ENCODE measurements at regions not wholly inside any gene's neighbourhood (a gene's known extent, or its start where the extent isn't known, plus 50 kb on each side); places are given as distances from the start of the nearest gene placed in this dataset.

DNA sequence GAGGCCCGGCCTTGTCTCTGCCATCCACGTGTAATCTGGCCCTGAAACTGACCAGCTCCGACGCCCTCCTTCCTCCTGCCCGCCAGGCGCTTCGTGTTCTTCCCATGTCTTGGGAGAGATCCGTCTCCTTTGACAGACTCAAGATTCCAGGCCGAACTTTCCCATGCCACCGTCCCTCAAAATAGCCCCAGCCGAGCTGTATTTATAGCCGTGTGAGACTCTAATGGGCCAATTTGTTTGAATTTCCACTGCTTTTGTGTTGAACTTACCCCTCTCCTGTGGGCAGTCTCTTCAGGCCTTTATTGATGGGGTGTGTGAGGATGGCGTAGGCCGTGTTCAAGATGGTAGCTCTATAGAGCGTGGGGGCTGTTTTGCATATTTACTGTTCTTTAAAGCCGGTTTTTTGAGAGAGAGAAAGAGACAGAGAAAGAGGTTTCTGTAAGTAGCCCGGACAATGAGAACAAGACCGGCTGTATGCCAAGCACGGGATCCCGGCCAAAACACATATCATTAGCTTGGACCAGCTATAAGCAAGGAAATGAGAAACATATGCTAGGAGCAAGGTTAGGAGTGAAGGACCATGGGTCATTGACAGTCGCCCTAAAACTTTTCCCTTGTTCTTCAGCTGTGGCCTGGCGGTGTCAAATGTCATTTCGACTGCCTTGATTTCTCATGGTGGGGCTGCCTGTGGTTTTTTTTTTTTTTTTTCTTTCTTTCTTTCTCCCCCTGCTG lies 124.5 kb upstream of the ZFHX3 start:
- Histone ChIP-seq H3K23ac (ENCODE audit: insufficient read length) (no peak overlapping the region), H2BK5ac (ENCODE audit: low read depth, low read length) (peak overlapping the region; percentile 69; the same call in 1 of the 2 replicates), H4K20me1 (replicated peaks in 1 of 2; ENCODE audit: control insufficient read depth in 1 of 2, insufficient read depth in 2 of 2, low read length in 2 of 2) (no peaks in the 10 kb centered on the region), H4K8ac (ENCODE audit: extremely low read depth, insufficient read depth, low read length) (no peak overlapping the region), H3K9ac (replicated peaks in 1 of 4; ENCODE audit: extremely low read depth in 1 of 4, low read depth in 3 of 4, low read length in 3 of 4) (no peak overlapping the region), H2AK5ac (ENCODE audit: low read depth, low read length) (no peak overlapping the region), H2AFZ (ENCODE audit: low read length) (no peak overlapping the region), H3K56ac (replicated peaks; ENCODE audit: insufficient read length, low read depth, low read length) (no peak overlapping the region), H3K4me1 (replicated peaks in 1 of 4; ENCODE audit: control insufficient read depth in 3 of 4, insufficient read depth in 4 of 4, low read length in 3 of 4) (peaks cover 10 to 16% (median 13%) of the 10 kb centered on the region in 4 experiments), H2BK15ac (ENCODE audit: low read length) (peak overlapping the region; percentile 13), H3K79me2 (ENCODE audit: control insufficient read depth in 1 of 2, insufficient read depth in 2 of 2, low read length in 2 of 2) (no peaks in the 10 kb centered on the region), H3K23me2 (ENCODE audit: low read depth, low read length) (no peaks in the 10 kb centered on the region), H3K36me3 (ENCODE audit: control insufficient read depth in 2 of 4, insufficient read depth in 4 of 4, low read length in 3 of 4) (no peaks in the 10 kb centered on the region), H3K27ac (ENCODE audit: low read depth, low read length) (no peak overlapping the region), H2BK12ac (ENCODE audit: low read depth, low read length) (no peak overlapping the region), H4K5ac (ENCODE audit: insufficient read length, low read depth, low read length) (no peak overlapping the region), H3K79me1 (ENCODE audit: low read depth, low read length) (no peaks in the 10 kb centered on the region), H2BK120ac (replicated peaks; ENCODE audit: low read depth, low read length) (no peak overlapping the region), H3K4me2 (ENCODE audit: insufficient read depth in 1 of 2, low read depth in 2 of 2, low read length in 2 of 2) (peak overlapping the region in 1 of 2 experiments; percentile 28; a peak in 1 of 4 replicates), H2BK20ac (ENCODE audit: low read length) (peak overlapping the region; percentile 57; the same call in 1 of the 2 replicates), H3K27me3 (replicated peaks in 1 of 4; ENCODE audit: control insufficient read depth in 3 of 4, extremely low read depth in 1 of 4, insufficient read depth in 3 of 4, low read length in 3 of 4) (no peaks in the 10 kb centered on the region), H3K18ac (ENCODE audit: extremely low read depth, low read length) (peak overlapping the region; percentile 80; the same call in 1 of the 2 replicates), H4K91ac (replicated peaks; ENCODE audit: insufficient read length, low read length) (no peak overlapping the region), H3K4ac (replicated peaks; ENCODE audit: insufficient read length, low read depth, low read length) (peak overlapping the region; percentile 23), H3K4me3 (ENCODE audit: extremely low read depth in 1 of 4, insufficient read depth in 2 of 4, low read depth in 3 of 4, low read length in 4 of 4) (no peak overlapping the region; a peak in 1 of 8 replicates), H3K9me3 (ENCODE audit: insufficient read depth in 2 of 2, low read depth in 1 of 2, low read length in 1 of 2) (no peaks in the 10 kb centered on the region), H3K14ac (ENCODE audit: insufficient read length) (no peak overlapping the region)
- no peak for TF ChIP-seq SRF (IDR thresholded peaks at IDR 0.05; ENCODE audit: low read depth, low read length)
- TF ChIP-seq CEBPB (IDR thresholded peaks at IDR 0.05; ENCODE audit: low read depth, low read length): no peak
- TF ChIP-seq, protein P1, sequence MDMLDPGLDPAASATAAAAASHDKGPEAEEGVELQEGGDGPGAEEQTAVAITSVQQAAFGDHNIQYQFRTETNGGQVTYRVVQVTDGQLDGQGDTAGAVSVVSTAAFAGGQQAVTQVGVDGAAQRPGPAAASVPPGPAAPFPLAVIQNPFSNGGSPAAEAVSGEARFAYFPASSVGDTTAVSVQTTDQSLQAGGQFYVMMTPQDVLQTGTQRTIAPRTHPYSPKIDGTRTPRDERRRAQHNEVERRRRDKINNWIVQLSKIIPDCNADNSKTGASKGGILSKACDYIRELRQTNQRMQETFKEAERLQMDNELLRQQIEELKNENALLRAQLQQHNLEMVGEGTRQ (IDR thresholded peaks at IDR 0.05; ENCODE audit: low read length): no peak
- TF ChIP-seq SIN3A (conservative IDR thresholded peaks at IDR 0.05 in 1 of 2, IDR thresholded peaks at IDR 0.05 in 1 of 2; ENCODE audit: low read depth in 1 of 2, low read length in 2 of 2): 0 out of 4 replicates have a peak, but pooled peaks of 1 of the 2 experiments have one; percentile 58
- TF ChIP-seq BACH1 (IDR thresholded peaks at IDR 0.05; ENCODE audit: low read length): no peak
- ChIA-PET POLR2A (ENCODE audit: partially characterized antibody) (no interaction called here), CTCF (ENCODE audit: partially characterized antibody) (interaction anchor here (0.6 to 1.3 kb wide), 10 partner anchors 9 to 1048 kb away, joined by 3 to 4 read pairs (median 3); no protein-coding TSS in a partner anchor)
- FAIRE-seq (no peak), DNase-seq (ENCODE audit: low read depth in 1 of 2, low spot score in 2 of 2) (peak in 1 of 2 experiments; percentile 55)
- 67% methylated on average over 23 of the region's 23 CpGs; no CpG with 5 or more reads in 1 of the 2 experiments for WGBS, 2 experiments (ENCODE audit: extremely low coverage in 1 of 2, insufficient coverage in 1 of 2, insufficient read length in 1 of 2, insufficient replicate concordance in 2 of 2, low coverage in 1 of 2, low lambda C conversion rate in 2 of 2, missing lambda C conversion rate in 1 of 2)

Measured in H1 (cell line).